ENCODE measurements at regions not wholly inside any gene's neighbourhood (a gene's known extent, or its start where the extent isn't known, plus 50 kb on each side); places are given as distances from the start of the nearest gene placed in this dataset.
"Not testable (repeated sequence)": the region's sequence is repeated elsewhere in the genome, so short reads cannot be mapped to it uniquely, and the experiment has no call there.

DNA sequence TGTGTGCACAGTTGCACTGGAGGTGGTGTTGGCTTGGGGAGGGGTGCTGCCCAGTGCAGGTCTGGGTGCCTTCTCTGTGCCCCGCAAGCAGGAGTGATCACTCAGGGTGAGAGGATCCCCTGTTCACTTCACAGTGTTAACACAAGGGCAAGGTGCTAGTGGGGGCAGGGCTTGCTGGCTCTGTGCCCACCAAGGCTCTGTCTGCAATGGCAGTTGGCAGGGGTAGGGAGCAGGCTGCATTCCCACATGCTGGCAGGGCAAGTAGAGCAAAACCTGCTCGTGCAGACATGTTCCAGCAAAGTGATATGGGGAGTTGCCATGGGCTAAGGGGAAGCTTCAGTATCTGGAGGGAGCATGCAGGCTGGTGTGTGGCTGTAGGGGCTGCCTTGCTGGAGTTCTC, 428.0 kb downstream of the ZNF674 start:
- Histone ChIP-seq H3K79me2 (ENCODE audit: insufficient read depth, low read length) (no peaks in the 10 kb centered on the region), H3K4me1 (ENCODE audit: insufficient read depth, low read length) (no peaks in the 10 kb centered on the region), H3K27me3 (ENCODE audit: insufficient read depth, low read length) (peaks cover 6% of the 10 kb centered on the region), H3K4me3 (ENCODE audit: insufficient read depth, low read length) (no peak overlapping the region), H4K20me1 (ENCODE audit: insufficient read depth, low read length) (no peaks in the 10 kb centered on the region), H2AFZ (ENCODE audit: low read length) (no peak overlapping the region), H3K36me3 (ENCODE audit: insufficient read depth, low read length) (no peaks in the 10 kb centered on the region), H3K9me3 (ENCODE audit: low read depth, low read length) (no peaks in the 10 kb centered on the region), H3K27ac (ENCODE audit: low read depth, low read length) (no peak overlapping the region), H3K4me2 (ENCODE audit: insufficient read depth, low read length) (no peak overlapping the region)
- TF ChIP-seq CTCF (IDR thresholded peaks at IDR 0.05; ENCODE audit: extremely low read depth, low read depth, low read length) = no peak
- no peak for DNase-seq (ENCODE audit: insufficient read length, low spot score, missing footprints)

- H3K4me3 ChIP-seq (ENCODE audit: insufficient read depth, low read length); H3K27me3 ChIP-seq (ENCODE audit: insufficient read depth, low read length); H3K36me3 ChIP-seq (ENCODE audit: insufficient read depth, low read length); H3K4me1 ChIP-seq (ENCODE audit: insufficient read depth, low read length); H3K9me3 ChIP-seq (ENCODE audit: low read depth, low read length); H3K79me2 ChIP-seq (ENCODE audit: insufficient read depth, low read length); H2AFZ ChIP-seq (ENCODE audit: low read length); DNase-seq (ENCODE audit: insufficient read length, low spot score, missing footprints); H3K4me2 ChIP-seq (ENCODE audit: insufficient read depth, low read length); H4K20me1 ChIP-seq (ENCODE audit: insufficient read depth, low read length); H3K27ac ChIP-seq (ENCODE audit: low read depth, low read length): not testable (repeated sequence)
Measured at GRCh38 chrX:46087310-46087709, 457.9 kb downstream of the ZNF674 start.

GRCh38 chrX:46080121-46080520, 465.1 kb downstream of the ZNF674 start:
- H2AFZ ChIP-seq (ENCODE audit: low read length); H3K27ac ChIP-seq (ENCODE audit: low read depth, low read length); H4K20me1 ChIP-seq (ENCODE audit: insufficient read depth, low read length); H3K79me2 ChIP-seq (ENCODE audit: insufficient read depth, low read length); H3K4me2 ChIP-seq (ENCODE audit: insufficient read depth, low read length); H3K4me1 ChIP-seq (ENCODE audit: insufficient read depth, low read length); DNase-seq (ENCODE audit: insufficient read length, low spot score, missing footprints); H3K27me3 ChIP-seq (ENCODE audit: insufficient read depth, low read length); H3K9me3 ChIP-seq (ENCODE audit: low read depth, low read length); H3K4me3 ChIP-seq (ENCODE audit: insufficient read depth, low read length); H3K36me3 ChIP-seq (ENCODE audit: insufficient read depth, low read length): not testable (repeated sequence)

DNA sequence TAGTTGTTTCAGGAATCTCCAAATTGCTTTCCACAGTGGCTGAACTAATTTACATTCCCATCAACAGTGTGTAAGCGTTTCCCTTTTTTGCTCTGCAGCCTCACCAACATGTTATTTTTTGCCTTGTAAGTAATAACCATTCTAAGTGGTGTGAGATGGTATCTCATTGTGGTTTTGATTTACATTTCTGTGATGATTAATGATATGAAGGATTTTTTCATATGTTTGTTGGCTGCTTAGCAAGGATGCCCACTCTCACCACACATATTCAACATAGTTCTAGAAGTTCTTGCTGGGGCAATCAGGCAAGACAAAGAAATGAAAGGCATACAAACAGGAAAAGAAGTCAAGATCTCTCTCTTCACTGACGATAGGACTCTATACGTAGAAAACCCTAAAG, 472.4 kb downstream of the ZNF674 start:
- no peak overlapping the region for H3K4me3 ChIP-seq (ENCODE audit: insufficient read depth, low read length)
- no peaks in the 10 kb centered on the region for H3K79me2 ChIP-seq (ENCODE audit: insufficient read depth, low read length)
- H3K4me2 ChIP-seq (ENCODE audit: insufficient read depth, low read length) = no peak overlapping the region
- H3K27me3 ChIP-seq (ENCODE audit: insufficient read depth, low read length) = peaks cover 2% of the 10 kb centered on the region
- no peak overlapping the region for H2AFZ ChIP-seq (ENCODE audit: low read length)
- no peaks in the 10 kb centered on the region for H3K36me3 ChIP-seq (ENCODE audit: insufficient read depth, low read length)
- H3K4me1 ChIP-seq (ENCODE audit: insufficient read depth, low read length) = no peaks in the 10 kb centered on the region
- no peak overlapping the region for H3K27ac ChIP-seq (ENCODE audit: low read depth, low read length)
- no peak for TF ChIP-seq CTCF (IDR thresholded peaks at IDR 0.05; ENCODE audit: extremely low read depth, low read depth, low read length)
- no peak for DNase-seq (ENCODE audit: insufficient read length, low spot score, missing footprints)
- no peaks in the 10 kb centered on the region for H3K9me3 ChIP-seq (ENCODE audit: low read depth, low read length)
- H4K20me1 ChIP-seq (ENCODE audit: insufficient read depth, low read length) = no peaks in the 10 kb centered on the region

DNA sequence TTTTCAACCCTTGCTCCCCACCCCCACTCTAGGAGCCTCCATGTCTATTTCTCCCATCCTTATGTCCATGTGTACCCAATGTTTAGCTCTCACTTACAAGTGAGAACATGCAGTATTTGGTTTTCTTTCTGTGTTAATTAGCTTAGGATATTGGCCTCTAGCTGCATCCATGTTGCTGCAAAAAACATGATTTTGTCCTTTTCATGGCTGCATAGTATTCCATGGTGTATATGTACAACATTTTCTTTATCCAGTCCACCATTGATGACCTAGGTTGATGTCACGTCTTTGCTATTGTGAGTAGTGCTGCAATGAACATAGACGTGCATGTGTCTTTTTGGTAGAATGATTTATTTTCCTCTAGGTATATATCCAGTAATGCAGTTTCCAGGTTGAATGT, 472.8 kb downstream of the ZNF674 start:
- Histone ChIP-seq H3K36me3 (ENCODE audit: insufficient read depth, low read length) (no peaks in the 10 kb centered on the region), H3K79me2 (ENCODE audit: insufficient read depth, low read length) (no peaks in the 10 kb centered on the region), H3K4me3 (ENCODE audit: insufficient read depth, low read length) (no peak overlapping the region), H2AFZ (ENCODE audit: low read length) (no peak overlapping the region), H3K27me3 (ENCODE audit: insufficient read depth, low read length) (peaks cover 2% of the 10 kb centered on the region), H3K27ac (ENCODE audit: low read depth, low read length) (no peak overlapping the region), H3K4me1 (ENCODE audit: insufficient read depth, low read length) (no peaks in the 10 kb centered on the region), H3K4me2 (ENCODE audit: insufficient read depth, low read length) (no peak overlapping the region), H3K9me3 (ENCODE audit: low read depth, low read length) (no peaks in the 10 kb centered on the region), H4K20me1 (ENCODE audit: insufficient read depth, low read length) (no peaks in the 10 kb centered on the region)
- no peak for DNase-seq (ENCODE audit: insufficient read length, low spot score, missing footprints)
- TF ChIP-seq CTCF (IDR thresholded peaks at IDR 0.05; ENCODE audit: extremely low read depth, low read depth, low read length) = no peak
